ENCODE measurements at regions not wholly inside any gene's neighbourhood (a gene's known extent, or its start where the extent isn't known, plus 50 kb on each side); places are given as distances from the start of the nearest gene placed in this dataset.
"Not testable (repeated sequence)": the region's sequence is repeated elsewhere in the genome, so short reads cannot be mapped to it uniquely, and the experiment has no call there.

DNA sequence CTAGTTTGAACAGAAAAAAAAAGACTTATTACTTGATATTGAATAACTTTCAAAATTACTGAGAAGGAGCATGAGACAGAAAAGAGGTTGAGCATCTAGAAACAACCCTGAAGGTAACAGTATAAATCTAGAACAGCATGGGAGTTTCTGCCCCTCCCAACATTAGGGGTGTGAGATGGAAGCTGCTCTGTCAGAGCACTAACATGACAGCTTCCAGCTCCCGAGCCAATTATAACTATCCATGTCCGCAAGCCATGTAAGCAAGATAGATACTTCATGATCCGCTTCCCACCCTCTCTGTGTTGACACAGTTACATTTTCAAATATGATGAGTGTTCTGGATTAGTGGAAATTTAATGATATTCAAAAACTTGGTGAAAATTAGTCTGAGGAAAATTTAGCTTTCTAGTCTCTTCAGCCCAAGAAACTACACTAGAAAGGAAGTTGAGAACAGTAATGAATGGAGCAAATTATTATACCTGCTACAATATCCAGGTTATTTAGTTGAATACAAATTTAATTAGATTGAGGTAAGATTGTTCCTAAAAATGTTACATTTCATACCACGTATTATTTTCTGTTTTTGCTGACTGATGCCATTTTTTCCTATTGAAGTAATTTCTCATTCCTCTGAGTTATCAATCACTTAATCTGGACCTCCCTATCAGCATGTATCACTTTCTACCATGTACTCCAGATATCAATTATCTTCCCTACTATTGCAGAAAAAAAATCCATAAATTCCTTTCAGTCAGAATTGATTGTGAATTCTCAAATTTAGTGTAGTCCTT is 129.3 kb upstream of the SLIT2 start:
- DNase-seq (ENCODE audit: low spot score), result no peak

DNA sequence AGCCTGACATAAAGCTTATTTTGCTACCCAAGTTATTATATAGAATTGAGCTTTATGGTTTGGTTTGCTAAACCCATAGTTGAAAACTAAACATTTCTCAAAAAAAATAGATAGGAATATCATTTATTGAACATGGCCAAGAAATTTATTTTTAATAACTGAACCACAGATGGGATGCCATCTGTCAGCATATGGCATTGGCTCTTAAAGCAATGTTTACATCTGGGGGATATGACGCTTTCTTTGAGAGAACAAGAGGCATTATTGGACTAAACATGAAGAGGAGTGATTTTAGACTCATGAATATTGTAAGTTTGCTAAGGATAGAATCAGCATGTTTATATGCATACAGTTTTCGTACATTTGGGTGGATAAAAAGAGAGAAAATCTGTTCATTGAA is 132.6 kb upstream of the SLIT2 start:
- no peak for DNase-seq (ENCODE audit: low spot score)

DNA sequence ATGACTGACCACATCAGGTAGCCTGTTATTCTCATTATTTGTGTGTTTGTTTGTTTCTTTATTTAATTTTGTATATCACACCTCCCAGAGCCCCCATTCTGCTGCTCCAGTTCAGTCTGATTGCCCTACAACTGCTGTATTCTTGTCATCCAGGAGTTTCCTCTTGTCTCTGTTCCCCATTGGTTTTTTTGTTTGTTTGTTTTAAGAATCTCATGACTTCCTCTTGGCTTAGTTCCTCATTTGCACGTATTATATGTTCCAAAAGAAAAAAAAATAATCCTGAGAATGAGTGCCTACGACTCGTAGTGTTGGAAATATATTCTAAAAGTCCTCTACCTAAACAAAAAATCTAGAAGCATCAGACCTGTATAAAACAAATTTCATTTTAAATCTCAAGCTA is 142.3 kb upstream of the SLIT2 start:
- no peak for DNase-seq (ENCODE audit: low spot score)

DNA sequence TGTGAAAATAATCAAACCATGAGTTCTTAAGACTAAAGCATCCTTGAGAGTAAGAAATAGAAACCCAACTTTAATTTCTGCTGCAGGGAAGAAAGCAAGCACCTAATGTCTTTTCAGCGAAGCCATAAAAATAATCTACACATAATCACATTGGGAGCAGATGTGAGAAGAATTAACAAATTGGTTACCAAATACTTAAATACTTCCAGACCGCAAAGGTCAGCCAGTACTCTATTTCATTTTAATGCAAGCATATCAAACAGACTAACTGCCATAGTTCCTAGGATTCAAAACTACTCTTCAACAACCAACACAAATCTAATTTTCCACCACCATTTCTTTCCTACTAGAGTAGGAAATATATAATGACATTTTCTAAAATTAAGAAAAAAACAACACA is 144.8 kb upstream of the SLIT2 start:
- no peak for DNase-seq (ENCODE audit: low spot score)

DNA sequence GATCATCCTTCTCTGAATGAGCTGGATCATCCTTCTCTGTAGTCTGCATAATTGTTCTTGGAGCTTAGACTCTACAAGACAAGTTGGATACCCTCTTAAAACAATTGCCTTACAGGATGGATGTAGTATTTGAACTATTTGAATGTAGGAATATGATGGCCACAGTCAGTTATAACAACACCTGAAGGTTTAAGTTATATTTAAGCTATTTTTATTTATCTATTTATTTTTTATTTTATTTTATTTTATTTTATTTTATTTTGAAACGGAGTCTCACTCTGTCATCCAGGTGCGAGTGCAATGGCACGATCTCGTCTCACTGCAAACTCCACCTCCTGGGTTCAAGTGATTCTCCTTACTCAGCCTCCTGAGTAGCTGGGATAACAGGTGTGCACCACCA is 149.9 kb upstream of the SLIT2 start:
- DNase-seq (ENCODE audit: low spot score), result no peak

DNA sequence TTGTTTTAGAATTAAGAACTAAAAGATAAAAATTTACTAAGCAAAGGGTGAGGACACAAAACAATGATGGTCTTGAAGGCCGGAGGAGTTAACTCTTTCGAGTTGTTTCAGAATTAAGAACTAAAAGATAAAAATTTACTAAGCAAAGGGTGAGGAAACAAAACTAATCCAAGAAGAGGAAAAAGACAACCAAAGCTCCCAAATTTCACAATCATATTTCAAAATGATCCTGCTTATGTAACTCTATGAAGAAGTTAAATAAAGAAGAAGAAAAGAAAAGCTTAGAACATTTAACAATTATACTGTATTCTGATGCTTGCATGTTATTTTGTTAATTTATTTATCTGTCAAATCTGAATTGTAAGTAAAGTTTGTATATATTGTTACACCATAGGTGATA is 154.8 kb upstream of the SLIT2 start:
- DNase-seq (ENCODE audit: low spot score), result no peak

DNA sequence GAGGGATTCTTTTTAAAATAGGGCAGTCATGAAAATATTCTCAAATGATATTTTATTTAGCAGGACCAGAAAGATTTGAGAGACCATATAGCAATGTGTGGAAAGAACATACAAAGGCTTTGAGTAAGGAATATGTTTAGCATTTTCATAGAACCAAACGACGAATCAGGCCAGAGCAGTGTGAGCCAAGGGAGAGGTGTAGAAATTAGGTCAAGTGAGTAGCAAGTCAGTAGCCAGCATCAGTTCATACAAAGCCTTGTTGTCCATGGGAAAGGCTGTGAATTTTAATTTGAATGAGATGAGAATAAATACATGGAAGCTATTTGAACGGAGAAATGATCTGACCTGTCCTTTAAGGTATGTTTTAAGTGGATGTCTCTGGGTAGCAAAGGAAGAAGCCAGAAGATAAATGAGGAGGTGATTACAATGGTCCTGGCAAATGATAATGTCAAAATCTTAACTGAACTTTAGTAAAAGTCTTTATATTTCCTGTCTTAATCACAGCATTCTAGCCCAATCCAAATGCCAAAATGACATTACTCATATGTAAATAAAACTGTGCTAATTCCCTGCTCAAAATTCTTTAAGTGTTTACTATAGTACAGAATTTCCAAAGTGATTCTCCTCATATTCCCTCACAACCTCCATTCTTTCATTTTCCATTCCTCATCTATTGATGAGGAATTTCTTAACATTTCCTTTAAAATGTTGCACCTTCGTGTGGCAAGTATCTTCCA is 155.7 kb upstream of the SLIT2 start:
- DNase-seq (ENCODE audit: low spot score), result no peak

DNA sequence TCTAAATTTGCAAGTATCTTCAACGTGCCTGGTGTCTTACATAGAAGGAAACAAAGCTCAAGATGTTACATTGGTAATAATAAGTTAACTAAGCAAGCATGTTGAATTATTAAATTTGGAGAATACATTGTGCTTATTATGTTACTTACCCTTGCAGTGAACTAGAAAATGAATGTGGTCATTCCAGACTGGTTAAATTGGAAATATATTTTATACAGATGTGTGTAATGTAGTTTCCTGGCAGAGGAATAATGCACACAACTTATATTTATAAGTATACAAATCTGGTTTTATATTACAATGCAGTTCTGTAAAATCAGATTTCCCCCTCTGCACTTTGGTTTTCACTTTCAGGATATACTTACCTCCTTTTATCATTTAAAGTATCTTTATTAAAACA is 159.9 kb upstream of the SLIT2 start:
- no peak for DNase-seq (ENCODE audit: low spot score)

DNA sequence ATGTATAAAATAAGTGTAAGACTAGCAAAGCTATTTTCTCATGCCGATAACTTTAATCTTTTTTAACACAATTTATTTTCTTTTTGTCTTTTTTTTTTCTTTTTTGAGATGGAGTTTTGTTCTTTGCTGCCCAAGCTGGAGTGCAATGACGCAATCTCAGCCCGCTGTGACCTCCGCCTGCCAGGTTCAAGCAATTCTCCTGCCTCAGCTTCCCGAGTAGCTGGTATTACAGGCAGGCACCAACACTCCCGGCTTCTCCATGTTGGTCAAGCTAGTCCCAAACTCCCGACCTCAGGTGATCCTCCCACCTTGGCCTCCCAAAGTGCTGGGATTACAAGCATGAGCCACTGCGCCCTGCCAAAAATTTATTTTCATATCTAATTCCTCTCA is 164.2 kb upstream of the SLIT2 start:
- DNase-seq (ENCODE audit: low spot score), result no peak

DNA sequence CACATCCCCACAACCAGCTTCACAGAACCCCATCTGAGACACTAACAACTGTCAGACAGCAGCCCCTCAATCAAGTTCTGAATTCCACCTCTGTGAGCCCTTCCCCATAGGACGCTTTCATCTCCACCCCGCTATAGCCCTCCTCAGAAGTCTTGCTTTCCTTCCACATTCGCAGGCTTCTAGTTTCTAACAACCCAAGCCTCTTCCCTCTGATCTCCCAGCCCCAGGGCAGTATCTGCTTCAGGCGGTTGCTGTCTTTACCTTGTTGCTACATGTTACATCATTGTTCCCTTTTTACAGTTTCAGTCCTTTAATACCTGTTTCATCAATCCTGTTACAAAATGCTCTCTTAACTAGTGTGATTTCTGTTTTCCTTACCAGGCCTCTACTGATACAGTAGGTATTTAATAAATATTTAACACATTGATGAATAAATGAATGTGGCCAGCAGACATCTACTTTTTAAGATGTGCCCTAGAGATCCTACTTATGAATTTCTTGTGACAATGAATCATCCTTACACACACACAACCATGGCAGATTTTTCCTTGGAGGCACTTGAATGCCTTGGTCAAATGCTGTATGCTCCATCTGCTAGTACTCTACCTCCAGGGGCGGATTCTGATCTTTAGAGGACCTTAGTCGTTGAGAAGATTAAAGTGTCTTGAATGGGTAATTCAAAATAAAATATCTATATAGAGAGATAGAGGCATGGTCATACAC is 164.7 kb upstream of the SLIT2 start:
- DNase-seq (ENCODE audit: low spot score), result peak; percentile 10

DNA sequence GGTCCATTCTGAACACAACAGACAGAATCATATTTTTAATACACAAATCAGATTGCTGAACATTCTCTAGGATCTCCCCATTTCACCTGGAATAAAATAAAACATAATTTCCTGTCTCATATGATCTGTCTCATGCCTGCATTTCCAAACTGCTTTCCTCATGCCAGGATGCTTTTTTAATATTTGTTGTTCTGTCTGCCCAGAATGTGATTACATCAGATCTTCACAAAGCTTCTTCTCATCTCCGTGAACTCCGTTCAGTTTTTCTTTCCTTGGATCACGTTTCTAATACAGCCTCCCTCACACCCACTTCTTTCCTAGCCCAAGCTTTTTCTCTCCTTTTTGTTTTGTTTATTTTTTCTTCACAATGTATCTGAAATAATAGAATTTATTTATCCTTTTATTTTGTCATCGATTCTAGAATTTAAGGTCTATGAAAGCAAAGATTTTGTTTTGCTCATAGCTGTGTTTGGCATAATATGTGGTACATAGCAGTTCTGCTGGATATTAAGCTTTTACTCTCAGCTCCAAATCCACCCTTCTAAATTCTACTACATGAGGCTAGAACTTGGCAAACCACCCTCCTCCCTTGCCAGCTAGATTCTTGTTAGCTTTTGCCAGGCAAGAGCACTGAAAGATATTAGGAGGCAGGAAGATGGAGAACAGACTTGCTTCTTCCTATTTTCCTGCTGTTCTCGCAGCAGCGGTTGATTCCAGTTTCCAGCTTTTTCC is 165.5 kb upstream of the SLIT2 start:
- DNase-seq (ENCODE audit: low spot score), result peak; percentile 22

DNA sequence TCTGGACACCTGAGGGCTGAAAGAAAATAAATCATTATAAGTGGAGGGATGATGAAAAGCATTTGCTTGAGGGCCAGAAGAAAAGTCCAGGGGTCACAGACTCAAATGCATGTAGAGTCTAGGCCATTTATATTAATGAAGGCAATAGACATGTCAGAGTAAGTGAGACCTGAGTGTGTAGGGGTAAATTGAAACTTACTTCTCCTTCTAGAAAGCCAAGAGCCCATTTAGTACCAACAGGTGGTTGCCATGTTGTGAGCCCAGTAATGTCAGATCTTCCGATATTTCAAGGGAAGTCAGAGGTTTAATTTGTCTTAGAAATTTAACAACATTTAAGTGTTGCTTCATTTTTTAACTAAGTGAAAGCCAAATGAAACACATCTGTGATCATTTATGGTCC is 166.1 kb upstream of the SLIT2 start:
- no peak for DNase-seq (ENCODE audit: low spot score)

DNA sequence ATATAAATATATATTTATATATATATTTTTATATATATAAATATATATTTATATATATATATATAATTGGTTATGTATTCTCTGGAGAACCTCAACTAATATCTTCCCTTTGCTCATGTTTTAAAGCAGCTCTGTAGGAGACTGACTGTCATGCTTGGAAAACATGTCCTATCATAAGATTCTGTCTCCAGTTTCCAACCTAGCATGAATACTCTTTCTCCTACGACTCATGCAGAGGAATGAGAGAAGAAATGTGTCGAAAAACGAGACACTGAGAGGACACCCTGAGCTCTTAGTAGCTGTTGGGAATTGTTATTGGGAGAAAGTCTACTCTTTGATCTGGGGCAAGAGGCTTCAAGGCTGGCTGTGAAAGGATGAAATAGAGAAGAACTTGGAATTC is 166.5 kb upstream of the SLIT2 start:
- no peak for DNase-seq (ENCODE audit: low spot score)

DNA sequence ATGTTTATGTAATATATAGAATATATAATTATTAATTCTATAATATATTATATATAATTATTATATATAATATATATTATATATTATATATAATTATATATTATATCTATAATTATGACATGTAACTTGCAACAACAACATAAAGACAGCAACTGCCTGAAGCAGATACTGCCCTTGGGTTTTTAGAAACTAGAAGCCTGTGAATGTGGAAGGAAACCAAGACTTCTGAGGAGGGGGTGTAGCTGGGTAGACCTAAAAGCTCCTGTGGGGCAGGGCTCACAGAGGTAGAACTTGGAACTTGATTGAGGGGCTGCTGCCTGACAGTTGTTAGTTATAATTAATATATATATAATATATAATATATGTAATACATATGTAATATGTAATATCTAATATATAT is 167.2 kb upstream of the SLIT2 start:
- no peak for DNase-seq (ENCODE audit: low spot score)

DNA sequence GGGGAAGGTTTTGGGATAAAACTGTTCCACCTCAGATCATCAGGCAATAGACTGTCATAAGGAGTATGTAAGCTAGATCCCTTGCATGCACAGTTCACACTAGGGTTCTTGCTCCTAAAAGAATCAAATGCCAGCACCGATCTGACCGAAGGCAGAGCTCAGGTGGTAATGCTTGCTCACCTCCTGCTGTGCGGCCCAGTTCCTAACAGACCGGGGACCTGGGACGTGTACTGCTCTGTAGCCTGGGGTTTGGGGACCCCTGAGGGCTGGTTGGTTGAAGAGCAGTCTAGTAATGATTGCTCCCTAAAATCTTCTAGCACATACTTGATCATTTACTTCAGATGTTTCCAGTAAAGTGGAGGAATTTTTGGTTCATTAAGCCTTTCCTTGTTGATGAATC is 173.1 kb upstream of the SLIT2 start:
- DNase-seq (ENCODE audit: low spot score), result no peak

DNA sequence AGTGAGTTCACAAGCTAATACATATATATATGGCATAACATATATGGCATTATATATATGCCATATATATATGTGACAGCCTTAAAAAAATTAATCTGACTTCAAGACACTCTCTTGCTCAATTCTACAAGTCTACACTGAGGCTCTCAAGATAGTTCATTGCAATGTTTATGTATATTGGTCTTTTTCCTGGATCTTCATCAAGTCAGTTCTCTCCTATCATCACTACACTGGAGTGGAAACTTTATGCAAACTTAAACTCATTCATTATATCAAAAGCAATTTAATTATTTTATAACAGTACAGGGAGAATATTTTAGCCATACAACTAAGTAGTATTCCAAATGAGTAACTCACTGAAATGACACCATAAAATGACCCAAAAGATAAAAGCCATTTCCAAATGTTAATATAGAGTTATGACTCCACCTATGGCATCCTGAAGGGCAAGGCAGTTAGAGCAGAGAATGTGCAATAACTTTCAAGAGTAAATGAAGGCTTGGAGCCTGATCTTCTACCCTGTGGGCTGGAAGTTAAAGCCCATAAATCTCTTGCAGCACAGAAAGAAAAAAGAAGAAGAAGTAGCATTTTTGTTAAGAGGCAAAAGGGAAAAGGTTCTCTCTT is 176.3 kb upstream of the SLIT2 start:
- DNase-seq (ENCODE audit: low spot score), result peak; percentile 10

DNA sequence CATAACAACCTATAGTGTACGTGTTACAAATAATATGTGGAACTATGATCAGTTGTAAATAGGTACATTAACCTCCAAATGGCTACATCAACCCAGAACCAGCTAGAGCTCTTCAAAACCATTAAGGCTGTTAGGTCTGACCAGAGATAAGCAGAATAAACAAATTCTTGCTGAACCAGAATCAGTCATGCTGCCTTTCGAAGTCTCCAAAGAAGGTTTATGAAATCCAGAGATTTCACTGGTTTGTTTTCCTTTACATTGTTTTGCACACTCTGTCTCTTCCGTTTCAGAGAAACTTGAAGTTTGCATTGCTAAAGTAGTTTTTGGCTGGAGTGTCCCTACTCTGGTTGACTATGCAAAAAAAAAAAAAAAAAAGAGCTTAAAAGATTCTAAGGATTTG is 177.3 kb upstream of the SLIT2 start:
- DNase-seq (ENCODE audit: low spot score), result no peak

DNA sequence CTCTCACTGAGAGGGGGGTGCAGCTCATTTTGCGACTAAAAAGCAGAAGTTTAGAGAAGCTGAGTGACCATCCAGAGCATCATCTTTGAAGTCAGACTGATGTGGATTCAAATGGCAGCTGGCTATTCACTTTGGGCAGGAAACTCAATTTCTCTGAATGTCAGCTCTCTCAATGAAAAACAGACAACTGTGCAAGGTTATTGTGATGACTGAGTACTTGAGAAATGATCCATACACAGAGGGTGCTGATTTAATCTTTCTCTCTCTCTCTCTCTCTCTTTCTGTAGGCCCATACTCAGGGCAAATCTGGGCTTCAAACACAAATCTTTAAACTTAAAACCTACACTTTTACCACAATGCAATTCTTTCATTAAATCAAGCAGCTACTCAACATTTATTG is 185.8 kb upstream of the SLIT2 start:
- no peak for DNase-seq (ENCODE audit: low spot score)

DNA sequence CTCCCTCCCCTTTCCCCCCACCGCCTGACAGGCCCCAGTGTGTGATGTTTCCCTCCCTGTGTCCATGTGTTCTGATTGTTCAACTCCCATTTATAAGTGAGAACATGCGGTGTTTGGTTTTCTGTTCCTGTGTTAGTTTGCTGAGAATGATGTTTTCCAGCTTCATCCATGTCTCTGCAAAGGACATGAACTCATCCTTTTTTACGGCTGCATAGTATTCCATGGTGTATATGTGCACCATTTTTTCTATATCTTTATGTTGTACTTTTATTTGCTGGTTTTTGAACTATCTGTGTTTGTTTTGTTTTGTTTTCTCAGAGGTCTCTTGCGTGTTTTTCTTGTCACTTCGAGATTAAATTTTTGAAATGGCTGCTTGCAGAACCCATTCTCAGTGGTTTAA is 188.8 kb upstream of the SLIT2 start:
- DNase-seq (ENCODE audit: low spot score), result not testable (repeated sequence)

DNA sequence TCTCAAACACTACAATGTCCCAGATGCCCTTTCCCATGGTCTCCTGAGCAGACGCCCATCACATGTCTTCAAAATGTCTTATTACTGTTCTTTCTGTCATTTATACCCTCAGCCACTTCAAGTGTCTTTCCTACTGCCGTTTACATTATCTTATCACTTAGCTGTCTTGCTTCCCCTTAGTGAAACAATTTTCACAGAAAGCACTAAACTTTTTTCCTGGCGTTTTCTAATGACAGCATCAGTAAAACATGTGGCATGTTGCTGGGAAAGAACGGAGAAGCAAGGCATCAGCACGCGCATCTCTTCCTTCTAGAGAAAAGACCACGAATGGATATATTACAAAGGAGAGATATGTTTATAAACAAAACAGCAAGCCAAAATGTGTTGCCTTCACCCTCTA is 189.7 kb upstream of the SLIT2 start:
- no peak for DNase-seq (ENCODE audit: low spot score)

DNA sequence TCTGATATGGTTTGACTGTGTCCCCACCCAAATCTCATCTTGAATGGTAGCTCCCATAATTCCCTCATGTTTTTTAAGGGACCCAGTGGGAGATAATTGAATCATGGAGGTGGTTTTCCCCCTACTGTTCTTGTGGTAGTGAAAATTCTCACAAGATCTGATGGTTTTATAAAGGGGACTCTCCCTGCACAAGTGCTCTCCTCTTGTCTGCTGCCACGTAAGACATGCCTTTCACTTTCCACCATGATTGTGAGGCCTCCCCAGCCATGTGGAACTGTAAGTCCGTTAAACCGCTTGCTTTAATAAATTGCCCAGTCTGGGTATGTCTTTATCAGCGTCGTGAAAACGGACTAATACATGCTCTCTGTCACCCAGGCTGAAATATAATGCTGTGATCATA is 200.9 kb upstream of the SLIT2 start:
- DNase-seq (ENCODE audit: low spot score), result no peak

DNA sequence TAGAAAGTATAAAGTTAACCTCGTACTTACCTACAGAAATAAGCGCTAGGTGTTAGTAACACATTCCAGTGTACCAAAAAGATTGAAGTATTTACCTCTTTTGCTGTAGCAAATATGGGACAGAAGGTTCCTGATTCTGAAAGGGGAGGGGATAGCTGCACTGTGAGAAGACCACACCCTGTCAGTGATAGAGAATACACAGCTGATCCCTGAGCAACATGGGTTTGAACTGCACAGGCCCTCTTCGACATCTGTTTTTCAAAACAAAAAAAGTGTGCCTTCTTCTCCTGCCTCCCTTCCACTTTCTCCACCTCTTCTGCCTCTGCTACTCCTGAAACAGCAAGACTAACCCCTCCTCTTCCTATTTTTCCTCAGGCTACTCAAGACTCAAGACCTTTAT is 201.8 kb upstream of the SLIT2 start:
- no peak for DNase-seq (ENCODE audit: low spot score)
